Motor neuron (in vitro differentiated cells): ENCODE measurements at regions not wholly inside any gene's neighbourhood (a gene's known extent, or its start where the extent isn't known, plus 50 kb on each side); places are given as distances from the start of the nearest gene placed in this dataset.

Source experiments
- ATAC-seq, 8 experiments: fragments of 200-7000 bp; cut with Tn5 transposase; replicated peaks in 6 of 8; 2 replicates each; pipeline ENCODE4 v1.8.0; 2021; ENCODE audit warnings: mild to moderate bottlenecking in 8 of 8, moderate library complexity in 8 of 8
- H3K27ac ChIP-seq, 2 donors: fragments of 250-450 bp; sonication (Bioruptor Pico); 2 replicates each; pipeline ENCODE4 v1.9.0; 2021; ENCODE audit warnings: antibody characterized with exemption in 2 of 2, mild to moderate bottlenecking in 2 of 2, moderate library complexity in 1 of 2
- H3K4me1 ChIP-seq, 2 donors: fragments of 250-450 bp; sonication (Bioruptor Pico); replicated peaks in 1 of 2; 2 replicates each; pipeline ENCODE4 v1.6.1; 2021; ENCODE audit warnings: antibody characterized with exemption in 2 of 2, mild to moderate bottlenecking in 2 of 2, moderate library complexity in 1 of 2
- H3K4me3 ChIP-seq, 5 donors: fragments of 250-450 bp; sonication (Bioruptor Pico); 2 replicates each; pipeline ENCODE4 v1.9.0; 2021; ENCODE audit warnings: antibody characterized with exemption in 5 of 5, mild to moderate bottlenecking in 5 of 5, moderate library complexity in 4 of 5
- WGBS, 10 experiments: fragments of 450-650 bp; shearing (Covaris generic); methylation state at CpG; one replicate each; pipeline ENCODE4 v1.0.0; 2022; 5-methylcytosine and 5-hydroxymethylcytosine counted together
- in situ Hi-C, 9 experiments: fragments of 400-800 bp; cut with MboI; loops; one replicate each; pipeline ENCODE4 v1.15.0; 2021; ENCODE audit warnings: low sequenced_read_pairs in 9 of 9, low pct_unique_long_range_greater_than_20kb in 2 of 9; ENCODE audit not compliant: unreplicated experiment in 9 of 9

DNA sequence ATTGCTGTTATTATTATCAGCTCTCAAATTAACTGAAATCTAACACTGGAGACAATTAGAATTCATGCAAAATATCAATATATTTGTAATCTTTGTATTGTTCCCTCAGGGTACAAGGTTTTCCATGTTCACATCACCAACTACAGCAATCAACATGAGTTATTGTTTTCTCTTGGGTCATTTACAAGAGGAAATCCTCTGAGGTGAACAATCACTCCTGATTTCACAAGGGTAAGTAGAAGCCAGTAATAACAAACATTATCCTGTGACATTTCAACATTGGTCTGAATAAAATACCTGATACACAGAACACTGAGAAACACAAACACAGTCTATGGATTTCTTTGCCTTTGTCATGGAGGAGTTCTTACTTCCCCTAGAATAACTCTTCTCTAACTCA, 174.0 kb downstream of the SUCNR1 start:
- ATAC-seq, result no peak
- Histone ChIP-seq H3K4me1 (no peaks in the 10 kb centered on the region), H3K27ac (no peak overlapping the region), H3K4me3 (no peak overlapping the region)
- in situ Hi-C loops, result no loop called here

DNA sequence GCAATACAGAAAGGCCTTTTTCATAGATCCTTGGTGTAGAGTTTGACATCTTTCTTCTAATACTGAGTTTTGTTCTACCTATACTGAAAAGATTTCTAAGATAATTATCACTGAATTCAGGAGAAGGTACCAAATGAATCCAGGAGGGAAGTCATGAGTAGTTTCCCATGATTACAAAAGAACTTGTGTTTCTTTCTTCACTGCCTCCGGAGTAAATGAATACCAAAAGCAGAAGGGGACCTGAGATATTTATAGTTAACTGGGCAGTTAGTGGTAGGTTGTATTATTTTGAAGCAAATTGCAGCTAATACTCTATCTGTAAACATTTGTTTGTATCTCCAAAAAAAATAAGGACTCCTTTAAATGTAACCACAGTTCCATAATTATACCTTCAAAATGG, 175.4 kb downstream of the SUCNR1 start:
- H3K4me1 ChIP-seq, result no peaks in the 10 kb centered on the region
- no peak for ATAC-seq
- in situ Hi-C loops, result no loop called here
- no peak overlapping the region for H3K27ac ChIP-seq
- no peak overlapping the region for H3K4me3 ChIP-seq
- WGBS, 10 experiments, result 0 to 100% (median 74%) methylated on average over 1 of the region's 1 CpG; no CpG with 5 or more reads in 2 of the 10 experiments

DNA sequence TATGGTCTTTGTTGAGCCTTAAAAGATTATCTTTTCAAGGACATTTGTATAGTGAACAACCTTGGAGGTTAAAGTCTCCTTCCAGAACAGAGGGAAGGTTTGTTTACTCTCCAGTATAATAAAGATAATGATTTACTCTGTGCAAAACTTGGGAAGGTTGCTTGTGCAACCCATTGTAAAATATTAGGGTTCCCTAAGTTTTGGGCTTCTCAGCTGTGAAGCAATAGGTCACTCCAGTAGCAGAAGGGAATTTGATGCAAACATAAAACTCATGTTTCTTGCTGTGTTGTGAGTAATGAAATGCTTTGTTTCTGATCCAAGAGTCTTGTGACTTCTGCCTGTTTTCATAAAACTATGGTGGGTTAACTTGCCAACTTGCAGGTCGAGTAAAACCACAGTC, 177.5 kb downstream of the SUCNR1 start:
- no peaks in the 10 kb centered on the region for H3K4me1 ChIP-seq
- H3K4me3 ChIP-seq, result no peak overlapping the region
- no peak overlapping the region for H3K27ac ChIP-seq
- WGBS, 10 experiments, result 17 to 71% (median 58%) methylated on average over 1 of the region's 1 CpG; no CpG with 5 or more reads in 4 of the 10 experiments
- ATAC-seq, result no peak
- in situ Hi-C loops, result loop anchor here in 1 of 9 experiments (25.0 kb wide), 1 partner anchor 386 kb away; no protein-coding TSS in a partner anchor

DNA sequence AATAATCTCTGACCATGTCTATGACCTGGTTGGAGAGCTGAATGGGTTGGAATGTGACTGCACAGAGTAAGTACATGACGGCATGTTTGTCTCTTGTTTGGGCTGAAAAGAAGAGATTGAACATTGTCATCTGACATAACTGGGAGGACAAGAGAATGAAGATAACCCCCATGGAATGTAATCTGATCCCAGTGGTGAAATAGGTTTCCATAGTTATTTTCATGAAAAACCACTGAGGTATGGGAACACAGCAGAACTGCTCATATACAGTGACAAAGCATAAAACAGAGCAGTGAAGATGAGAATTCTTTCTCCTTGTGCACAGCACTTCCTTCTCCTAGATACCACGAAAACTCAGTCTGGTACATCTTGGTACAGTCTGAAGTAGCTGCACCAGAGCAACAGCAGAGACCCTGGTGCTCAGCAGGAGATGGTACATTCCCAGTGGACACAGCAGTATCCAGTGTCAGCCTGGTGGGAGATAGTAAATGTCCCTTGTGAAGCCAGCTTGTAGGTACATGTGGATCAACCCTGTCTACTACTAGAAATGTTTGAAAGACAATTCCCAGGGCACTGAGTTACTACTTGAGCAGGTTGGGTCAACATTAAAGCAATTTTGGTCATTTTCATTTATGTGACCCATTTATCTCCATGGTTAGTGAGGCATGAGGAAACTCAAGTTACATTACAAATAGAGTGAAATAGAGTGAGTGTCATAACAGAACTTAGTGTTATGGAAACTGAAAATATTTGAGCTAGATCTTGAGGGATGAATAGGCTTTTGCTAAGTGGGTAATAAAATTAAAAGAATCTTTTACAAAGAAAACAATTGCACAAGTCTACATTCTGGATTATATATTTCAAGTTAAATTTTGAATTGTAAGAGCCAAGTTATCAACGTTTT, 178.3 kb downstream of the SUCNR1 start:
- 14 to 100% (median 69%) methylated on average over 1 to 3 of the region's 3 CpGs; no CpG with 5 or more reads in 2 of the 10 experiments for WGBS, 10 experiments
- ATAC-seq, result peak in 2 of 8 experiments; percentile 62 to 72
- no peak overlapping the region for H3K27ac ChIP-seq
- H3K4me1 ChIP-seq, result no peaks in the 10 kb centered on the region
- in situ Hi-C loops, result loop anchor here in 1 of 9 experiments (25.0 kb wide), 1 partner anchor 386 kb away; no protein-coding TSS in a partner anchor
- H3K4me3 ChIP-seq, result no peak overlapping the region

DNA sequence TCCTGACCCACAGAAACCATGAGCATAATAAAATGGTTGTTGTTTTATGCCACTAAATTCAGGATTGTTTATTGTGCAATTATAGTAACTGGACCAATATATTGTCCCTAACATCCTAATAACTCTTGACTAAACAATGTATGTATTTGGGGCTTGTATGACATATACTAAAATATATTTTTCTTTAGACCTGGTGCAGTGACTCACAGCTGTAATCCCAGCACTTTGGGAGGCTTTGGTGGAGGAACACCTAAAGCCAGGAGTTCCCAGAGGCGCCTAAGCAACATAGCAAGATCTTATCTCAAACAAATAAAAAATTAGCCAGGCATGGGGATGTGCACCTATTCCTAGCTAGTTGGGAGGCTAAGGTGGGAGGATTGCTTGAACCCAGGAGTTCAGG, 180.4 kb downstream of the SUCNR1 start:
- 73 to 100% (median 100%) methylated on average over 1 of the region's 1 CpG; no CpG with 5 or more reads in 5 of the 10 experiments for WGBS, 10 experiments
- in situ Hi-C loops, result loop anchor here in 1 of 9 experiments (25.0 kb wide), 1 partner anchor 383 kb away; no protein-coding TSS in a partner anchor

DNA sequence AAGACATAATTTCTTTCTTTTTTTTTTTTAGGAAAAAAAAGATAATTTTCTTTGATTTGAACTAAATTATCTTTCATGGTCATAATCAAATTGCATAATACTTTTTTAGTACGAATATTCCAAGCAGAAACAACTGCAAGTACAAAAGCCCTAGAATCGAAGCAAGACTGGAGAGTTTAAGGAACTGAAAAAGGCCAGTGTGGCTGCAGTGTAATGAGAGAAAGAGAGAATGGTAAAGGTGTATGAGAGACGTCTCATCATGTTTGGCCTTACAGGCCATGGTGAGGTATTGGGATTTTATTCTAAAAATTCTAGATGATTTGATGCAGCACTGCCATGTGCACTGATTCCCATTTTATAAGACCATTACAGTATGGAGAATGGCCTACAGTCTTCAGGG, 180.9 kb downstream of the SUCNR1 start:
- in situ Hi-C loops, result loop anchor here in 1 of 9 experiments (25.0 kb wide), 1 partner anchor 383 kb away; no protein-coding TSS in a partner anchor
- H3K4me1 ChIP-seq, result no peaks in the 10 kb centered on the region
- no peak for ATAC-seq
- 60 to 92% (median 83%) methylated on average over 1 to 3 of the region's 3 CpGs for WGBS, 10 experiments
- no peak overlapping the region for H3K4me3 ChIP-seq
- H3K27ac ChIP-seq, result no peak overlapping the region

More for the DNA sequence above, 180.4 kb downstream of the SUCNR1 start:
- no peak overlapping the region for H3K27ac ChIP-seq
- no peaks in the 10 kb centered on the region for H3K4me1 ChIP-seq
- ATAC-seq, result no peak
- H3K4me3 ChIP-seq, result no peak overlapping the region

DNA sequence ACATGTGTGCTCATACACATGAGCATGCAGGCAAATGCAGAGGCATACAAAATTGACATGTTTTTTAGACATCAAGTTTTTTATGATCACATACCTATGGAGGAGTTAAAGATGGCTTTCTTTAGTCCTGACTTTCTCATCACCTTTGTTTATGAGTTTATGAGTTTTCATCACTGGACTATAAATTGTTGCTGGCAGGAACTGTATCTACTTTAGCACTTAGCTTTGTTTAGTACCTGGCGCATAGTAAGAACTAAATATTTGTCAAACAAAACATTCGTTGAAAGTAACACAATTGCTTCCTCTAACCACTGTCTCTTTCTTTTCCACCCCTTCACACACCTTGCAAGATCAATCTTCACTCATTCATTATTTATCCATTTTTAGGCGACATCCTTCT, 182.6 kb downstream of the SUCNR1 start:
- in situ Hi-C loops, result loop anchor here in 1 of 9 experiments (25.0 kb wide), 1 partner anchor 381 kb away; no protein-coding TSS in a partner anchor
- no peak overlapping the region for H3K27ac ChIP-seq
- WGBS, 10 experiments, result 71 to 100% (median 91%) methylated on average over 1 to 3 of the region's 3 CpGs
- no peak for ATAC-seq
- no peak overlapping the region for H3K4me3 ChIP-seq
- H3K4me1 ChIP-seq, result no peaks in the 10 kb centered on the region

DNA sequence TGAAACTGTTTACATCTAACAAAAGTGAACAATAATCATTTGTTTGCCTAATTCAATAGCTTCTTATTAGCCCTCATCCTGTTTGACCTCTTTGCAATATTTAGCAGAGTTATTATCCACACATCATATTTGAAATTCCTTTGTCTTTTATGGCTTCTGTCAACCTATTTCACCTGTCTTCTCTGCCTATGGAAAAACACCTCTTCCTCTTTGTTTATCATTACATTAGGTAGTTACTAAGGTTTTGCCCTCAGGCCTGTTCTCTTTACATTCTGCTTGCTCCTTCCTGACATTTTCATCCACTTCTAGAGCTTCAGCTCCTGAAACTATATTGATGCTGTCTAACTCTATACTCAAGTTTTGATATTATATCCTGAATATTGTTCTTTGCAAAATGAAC, 183.0 kb downstream of the SUCNR1 start:
- in situ Hi-C loops, result loop anchor here in 1 of 9 experiments (25.0 kb wide), 1 partner anchor 381 kb away; no protein-coding TSS in a partner anchor
- no peak for ATAC-seq

DNA sequence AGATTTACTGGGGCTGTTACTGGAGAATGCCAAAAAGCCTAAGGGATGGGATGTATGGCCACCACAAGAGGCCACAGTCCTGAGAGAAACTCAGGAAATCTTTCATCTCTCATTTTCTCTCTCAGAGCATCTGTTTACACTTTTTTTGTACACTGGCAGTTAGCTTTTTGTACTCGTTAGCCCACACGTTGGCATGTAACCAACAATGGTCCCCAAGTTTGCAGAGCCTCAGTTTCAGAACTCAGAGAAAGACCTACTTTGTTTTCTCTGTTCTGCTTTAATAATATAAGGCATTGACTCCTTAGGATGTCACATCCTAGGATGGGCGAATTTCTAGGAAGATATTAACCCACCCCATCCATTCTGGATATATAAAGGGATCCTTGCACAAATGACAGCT, 183.5 kb downstream of the SUCNR1 start:
- H3K4me3 ChIP-seq, result no peak overlapping the region
- ATAC-seq, result no peak
- in situ Hi-C loops, result loop anchor here in 1 of 9 experiments (25.0 kb wide), 1 partner anchor 380 kb away; no protein-coding TSS in a partner anchor
- no peak overlapping the region for H3K27ac ChIP-seq
- 50 to 100% (median 73%) methylated on average over 1 to 3 of the region's 3 CpGs for WGBS, 10 experiments
- no peaks in the 10 kb centered on the region for H3K4me1 ChIP-seq

More for the DNA sequence above, 183.0 kb downstream of the SUCNR1 start:
- H3K4me3 ChIP-seq, result no peak overlapping the region
- H3K4me1 ChIP-seq, result no peaks in the 10 kb centered on the region
- no peak overlapping the region for H3K27ac ChIP-seq

DNA sequence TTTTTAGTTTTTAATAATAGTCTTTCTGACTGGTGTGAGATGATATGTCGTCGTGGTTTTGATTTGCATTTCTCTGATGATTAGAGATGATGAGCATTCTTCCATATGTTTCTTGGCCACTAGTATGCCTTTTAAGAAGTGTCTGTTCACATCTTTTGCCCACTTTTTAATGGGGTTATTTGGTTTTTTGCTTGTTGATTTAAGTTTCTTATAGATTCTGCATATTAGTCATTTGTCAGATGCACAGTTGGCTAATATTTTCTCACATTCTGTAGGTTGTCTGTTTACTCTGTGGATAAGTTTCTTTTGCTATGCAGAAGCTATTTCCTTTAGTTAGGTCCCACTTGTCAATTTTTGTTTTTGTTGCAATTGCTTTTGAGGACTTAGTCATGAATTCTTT, 185.4 kb downstream of the SUCNR1 start:
- in situ Hi-C loops, result loop anchor here in 1 of 9 experiments (25.0 kb wide), 1 partner anchor 378 kb away; no protein-coding TSS in a partner anchor
- Histone ChIP-seq H3K4me3 (no peak overlapping the region), H3K27ac (no peak overlapping the region), H3K4me1 (no peaks in the 10 kb centered on the region)
- WGBS, 10 experiments, result 0 to 100% (median 60%) methylated on average over 1 to 2 of the region's 2 CpGs; no CpG with 5 or more reads in 1 of the 10 experiments
- no peak for ATAC-seq

DNA sequence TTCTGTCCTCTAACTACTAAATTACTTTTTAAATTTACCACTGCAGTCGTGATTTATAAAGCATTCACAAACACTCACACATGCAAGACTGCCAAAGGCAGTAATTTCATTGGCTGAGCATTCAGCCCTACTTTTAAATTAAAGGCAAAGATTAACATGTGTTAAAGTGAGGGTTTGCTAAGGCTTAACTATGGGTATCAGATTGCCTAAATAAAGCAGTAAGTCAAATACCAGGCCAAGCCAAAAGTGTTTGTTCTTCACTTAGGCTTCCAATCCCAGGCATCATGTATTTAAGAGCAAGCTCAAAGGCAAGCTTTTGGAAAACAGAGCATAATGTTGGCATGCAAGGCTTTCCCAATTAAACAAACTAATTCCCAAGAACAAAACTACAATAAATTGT, 187.3 kb downstream of the SUCNR1 start:
- Histone ChIP-seq H3K4me1 (no peaks in the 10 kb centered on the region), H3K27ac (no peak overlapping the region), H3K4me3 (no peak overlapping the region)
- 0 to 75% (median 33%) methylated on average over 1 of the region's 1 CpG; no CpG with 5 or more reads in 3 of the 10 experiments for WGBS, 10 experiments
- in situ Hi-C loops, result loop anchor here in 1 of 9 experiments (25.0 kb wide), 1 partner anchor 377 kb away; no protein-coding TSS in a partner anchor
- ATAC-seq, result peak in 1 of 8 experiments; percentile 40

DNA sequence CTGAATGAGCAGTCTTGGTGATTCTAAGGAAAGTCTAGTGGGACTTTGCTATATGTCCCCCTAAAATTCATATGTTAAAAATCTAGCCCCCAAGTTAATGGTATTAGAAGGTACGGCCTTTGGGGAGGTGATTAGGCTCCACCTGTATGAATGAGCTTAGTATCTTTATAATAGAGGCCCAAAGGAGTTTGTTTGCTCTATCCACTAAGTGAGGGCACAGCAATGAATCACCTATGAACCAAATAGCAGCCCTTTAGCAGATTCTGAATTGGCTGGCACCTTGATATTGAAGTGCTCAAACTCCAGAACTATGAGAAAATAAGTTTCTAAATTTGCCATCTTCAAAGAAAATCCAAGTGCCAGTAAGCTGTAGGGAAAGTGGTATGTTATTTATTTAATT, 187.9 kb downstream of the SUCNR1 start:
- Histone ChIP-seq H3K4me1 (no peaks in the 10 kb centered on the region), H3K27ac (no peak overlapping the region), H3K4me3 (no peak overlapping the region)
- in situ Hi-C loops, result loop anchor here in 1 of 9 experiments (25.0 kb wide), 1 partner anchor 376 kb away; no protein-coding TSS in a partner anchor
- 43 to 80% (median 66%) methylated on average over 1 of the region's 1 CpG; no CpG with 5 or more reads in 6 of the 10 experiments for WGBS, 10 experiments
- ATAC-seq, result no peak

DNA sequence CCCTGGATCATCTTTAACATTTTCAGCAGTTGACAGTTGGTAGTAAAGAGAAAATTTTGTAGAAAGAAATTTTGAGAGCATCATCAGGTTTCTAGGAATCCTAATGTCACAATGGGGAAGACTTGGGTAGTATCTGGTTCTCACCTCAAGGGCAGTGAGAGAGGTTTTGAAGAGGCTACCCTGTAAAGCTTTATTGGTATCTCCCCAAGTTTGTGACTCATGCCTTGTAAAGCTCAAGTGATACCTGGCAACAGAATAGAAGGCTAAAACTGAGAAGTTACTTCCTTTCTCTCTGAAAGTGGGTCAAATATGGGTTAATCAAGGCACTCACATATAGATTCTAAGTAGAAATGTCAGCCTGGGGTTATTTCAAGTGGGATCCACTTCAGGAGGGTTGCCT, 196.4 kb downstream of the SUCNR1 start:
- Histone ChIP-seq H3K27ac (no peak overlapping the region), H3K4me1 (no peaks in the 10 kb centered on the region), H3K4me3 (no peak overlapping the region)
- in situ Hi-C loops, result loop anchor here in 2 of 9 experiments (10.0 to 25.0 kb wide), 2 partner anchors 367 to 375 kb away; no protein-coding TSS in a partner anchor
- ATAC-seq, result no peak
